Uterus (tissue), 2 donors: ENCODE measurements at regions not wholly inside any gene's neighbourhood (a gene's known extent, or its start where the extent isn't known, plus 50 kb on each side); places are given as distances from the start of the nearest gene placed in this dataset.

ENCODE experiments used
- POLR2A ChIP-seq, 2 donors: fragments of 450-650 bp; IDR thresholded peaks; one replicate each; pipeline ENCODE4 v1.6.1; 2016; ENCODE audit warnings: antibody characterized with exemption in 2 of 2, mild to moderate bottlenecking in 1 of 2, moderate library complexity in 1 of 2
- TF ChIP-seq, protein P1 (sequence below), 4 experiments: fragments of 200-600 bp in 2 of 4; fragments of 450-650 bp in 2 of 4; sonication (generic) in 2 of 4; IDR thresholded peaks; one replicate each; pipeline ENCODE4 v1.5.1; 2016 to 2019; ENCODE audit warnings: antibody characterized with exemption in 4 of 4, mild to moderate bottlenecking in 2 of 4, moderate library complexity in 1 of 4

DNA sequence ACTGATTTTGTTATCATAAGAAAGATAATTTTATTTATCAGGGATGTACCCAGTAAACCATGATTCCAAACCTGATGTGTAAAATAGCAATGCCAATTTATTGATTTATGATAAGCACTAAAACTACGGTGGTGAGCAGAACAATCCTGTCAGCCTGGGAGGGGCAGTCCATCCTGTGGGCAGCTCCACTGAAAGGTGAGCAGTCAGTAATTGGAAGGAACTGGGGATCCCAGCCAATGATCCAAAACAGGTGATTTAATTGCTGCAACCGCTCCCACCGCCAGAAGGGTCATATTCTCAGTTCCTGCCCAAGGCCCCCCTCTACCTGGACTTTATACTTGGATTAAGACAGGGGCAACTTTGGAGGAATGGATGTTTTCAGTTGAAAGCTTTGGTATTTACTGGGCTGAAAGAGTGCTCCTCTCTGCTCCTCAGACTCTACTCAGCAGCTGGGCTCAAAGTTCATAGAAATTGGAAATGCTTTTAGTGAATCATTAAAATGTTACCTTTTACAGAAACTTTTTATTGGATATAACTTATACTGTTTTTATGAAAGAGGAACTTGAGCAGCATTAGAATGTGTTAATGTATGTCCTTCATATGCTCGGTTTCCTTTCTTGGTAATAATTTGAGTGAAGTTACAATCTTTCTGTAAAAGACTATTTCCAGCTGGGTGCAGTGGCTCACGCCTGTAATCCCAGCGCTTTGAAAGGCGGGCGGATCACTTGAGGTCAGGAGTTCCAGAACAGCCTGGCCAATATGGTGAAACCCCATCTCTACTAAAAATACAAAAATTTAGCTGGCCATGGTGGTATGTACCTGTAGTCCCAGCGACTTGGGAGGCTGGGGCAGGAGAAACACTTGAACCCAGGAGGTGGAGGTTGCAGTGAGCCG, 198.6 kb upstream of the IL12A start:
- TF ChIP-seq, protein P1, sequence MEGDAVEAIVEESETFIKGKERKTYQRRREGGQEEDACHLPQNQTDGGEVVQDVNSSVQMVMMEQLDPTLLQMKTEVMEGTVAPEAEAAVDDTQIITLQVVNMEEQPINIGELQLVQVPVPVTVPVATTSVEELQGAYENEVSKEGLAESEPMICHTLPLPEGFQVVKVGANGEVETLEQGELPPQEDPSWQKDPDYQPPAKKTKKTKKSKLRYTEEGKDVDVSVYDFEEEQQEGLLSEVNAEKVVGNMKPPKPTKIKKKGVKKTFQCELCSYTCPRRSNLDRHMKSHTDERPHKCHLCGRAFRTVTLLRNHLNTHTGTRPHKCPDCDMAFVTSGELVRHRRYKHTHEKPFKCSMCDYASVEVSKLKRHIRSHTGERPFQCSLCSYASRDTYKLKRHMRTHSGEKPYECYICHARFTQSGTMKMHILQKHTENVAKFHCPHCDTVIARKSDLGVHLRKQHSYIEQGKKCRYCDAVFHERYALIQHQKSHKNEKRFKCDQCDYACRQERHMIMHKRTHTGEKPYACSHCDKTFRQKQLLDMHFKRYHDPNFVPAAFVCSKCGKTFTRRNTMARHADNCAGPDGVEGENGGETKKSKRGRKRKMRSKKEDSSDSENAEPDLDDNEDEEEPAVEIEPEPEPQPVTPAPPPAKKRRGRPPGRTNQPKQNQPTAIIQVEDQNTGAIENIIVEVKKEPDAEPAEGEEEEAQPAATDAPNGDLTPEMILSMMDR (IDR thresholded peaks at IDR 0.05): no peak
- TF ChIP-seq POLR2A (IDR thresholded peaks at IDR 0.05): no peak
